HL-60 (cell line): ENCODE measurements at regions not wholly inside any gene's neighbourhood (a gene's known extent, or its start where the extent isn't known, plus 50 kb on each side); places are given as distances from the start of the nearest gene placed in this dataset.

Experiments used
- CTCF ChIP-seq: IDR thresholded peaks from one replicate; pipeline ENCODE4 v1.5.1; 2011; ENCODE audit warnings: low read length, control low read depth, inconsistent platforms; ENCODE audit not compliant: insufficient read depth
- POLR2AphosphoS5 ChIP-seq: IDR thresholded peaks from 2 replicates; pipeline ENCODE4 v1.6.1; 2012; ENCODE audit warnings: low read depth

DNA sequence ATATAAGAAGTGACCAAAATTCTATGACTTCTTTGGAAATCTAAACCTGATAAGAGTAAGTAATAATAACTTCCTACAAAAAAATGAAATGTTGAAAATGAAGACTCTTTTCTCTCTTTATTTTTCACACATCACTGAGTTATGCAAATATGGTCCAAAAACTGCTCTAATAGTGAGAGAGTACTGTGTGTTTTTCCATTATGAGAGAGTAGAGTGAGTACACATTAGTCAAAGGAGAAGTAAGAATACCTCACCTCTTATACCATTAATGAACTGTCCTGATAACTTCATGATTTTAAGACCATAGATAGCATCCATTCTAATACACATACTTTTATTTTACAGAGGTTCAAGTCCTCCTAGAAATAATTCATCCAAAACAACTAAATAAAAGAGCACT, 1310.2 kb downstream of the SI start:
- TF ChIP-seq CTCF (no peak), POLR2AphosphoS5 (no peak)
